ACC112 (cell line): ENCODE measurements at regions not wholly inside any gene's neighbourhood (a gene's known extent, or its start where the extent isn't known, plus 50 kb on each side); places are given as distances from the start of the nearest gene placed in this dataset.
"Not testable (repeated sequence)": the region's sequence is repeated elsewhere in the genome, so short reads cannot be mapped to it uniquely, and the experiment has no call there.

Experiments
- H2AFZ ChIP-seq: fragments of 200-600 bp; sonication (generic); one replicate; pipeline ENCODE4 v1.6.0; 2017; ENCODE audit warnings: antibody characterized with exemption, low read length; ENCODE audit not compliant: unreplicated experiment
- H3K27ac ChIP-seq: fragments of 200-600 bp; sonication (generic); 2 replicates; pipeline ENCODE4 v1.5.1; 2014; ENCODE audit warnings: low read depth, mild to moderate bottlenecking, antibody characterized with exemption, low read length, moderate library complexity
- H3K27me3 ChIP-seq: fragments of 200-600 bp; sonication (generic); 2 replicates; pipeline ENCODE4 v1.6.1; 2014; ENCODE audit warnings: mild to moderate bottlenecking, antibody characterized with exemption, low read length, moderate library complexity, mixed read lengths; ENCODE audit not compliant: insufficient read depth
- H3K36me3 ChIP-seq: fragments of 200-600 bp; sonication (generic); 2 replicates; pipeline ENCODE4 v1.6.1; 2016; ENCODE audit warnings: mild to moderate bottlenecking, antibody characterized with exemption, low read length, moderate library complexity, mixed read lengths; ENCODE audit not compliant: insufficient read depth
- H3K4me1 ChIP-seq: fragments of 200-600 bp; sonication (generic); one replicate; pipeline ENCODE4 v1.6.1; 2016; ENCODE audit warnings: low read length, mixed read lengths; ENCODE audit not compliant: insufficient read depth, unreplicated experiment, control insufficient read depth
- H3K4me3 ChIP-seq: fragments of 200-600 bp; sonication (generic); 2 replicates; pipeline ENCODE4 v1.5.1; 2014; ENCODE audit warnings: mild to moderate bottlenecking, low read depth, low read length
- H3K79me2 ChIP-seq: fragments of 200-600 bp; sonication (generic); one replicate; pipeline ENCODE4 v1.6.0; 2016; ENCODE audit warnings: low read length; ENCODE audit not compliant: control insufficient read depth, unreplicated experiment, insufficient read depth

DNA sequence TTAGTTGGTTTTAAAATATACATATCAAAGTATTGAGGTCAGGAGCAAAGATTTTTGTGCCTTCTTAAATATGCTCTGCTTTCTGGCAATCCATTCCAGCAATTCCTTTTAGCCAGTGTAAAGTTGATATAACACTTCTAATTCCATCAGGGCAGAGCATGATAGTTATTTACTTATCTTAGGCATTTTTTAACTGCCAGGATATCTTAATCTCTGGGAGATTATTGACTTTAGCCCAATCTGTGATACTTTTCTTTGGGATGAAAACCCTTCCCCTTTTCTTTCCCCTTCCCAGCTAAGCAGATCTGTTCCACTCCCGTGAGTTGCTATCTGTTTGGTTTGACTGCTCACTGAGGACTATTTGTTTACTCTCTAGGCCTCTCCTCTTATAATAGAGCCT is 168.7 kb upstream of the RSPO3 start:
- Histone ChIP-seq H3K27me3 (no peaks in the 10 kb centered on the region), H2AFZ (no peak overlapping the region), H3K4me3 (no peak overlapping the region), H3K27ac (no peak overlapping the region), H3K36me3 (no peaks in the 10 kb centered on the region), H3K79me2 (no peaks in the 10 kb centered on the region), H3K4me1 (peaks cover 7% of the 10 kb centered on the region)

DNA sequence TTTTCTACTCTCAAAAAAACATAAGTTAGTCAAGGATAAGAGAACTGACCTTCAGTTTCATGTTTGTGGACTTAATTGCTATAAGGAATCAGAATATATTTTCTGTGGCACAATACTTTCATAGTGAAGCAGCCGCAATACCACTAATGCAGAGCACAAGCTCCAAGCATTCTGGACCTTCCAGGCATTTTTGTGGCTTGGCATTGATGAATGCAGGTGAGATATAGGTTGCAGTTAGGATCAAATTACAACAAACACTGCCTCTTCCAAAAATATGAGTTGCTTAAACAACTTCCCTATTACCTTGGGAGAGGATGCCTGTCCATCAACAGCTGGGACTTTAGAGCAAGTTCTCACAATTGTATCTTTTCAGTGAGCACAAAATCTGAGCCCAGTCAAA is 162.8 kb upstream of the RSPO3 start:
- no peak overlapping the region for H3K4me3 ChIP-seq

DNA sequence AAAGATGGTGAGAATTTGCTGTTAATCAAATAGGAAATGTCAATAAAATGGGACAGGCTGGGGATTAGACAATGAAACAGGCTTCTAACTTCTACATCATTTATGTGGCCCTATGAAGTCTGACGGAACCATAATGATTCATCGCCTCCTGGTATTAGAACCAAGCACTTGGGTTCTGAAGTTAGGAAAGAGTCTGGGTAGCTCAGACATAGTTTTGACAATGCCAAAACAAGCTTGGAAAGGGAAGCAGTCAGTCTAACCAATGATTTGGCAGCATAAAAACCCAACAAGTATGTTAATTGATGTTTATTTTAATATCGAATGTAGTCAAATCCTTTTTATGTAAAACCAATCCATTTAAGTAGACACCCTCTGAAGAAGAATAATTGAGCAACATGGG is 160.8 kb upstream of the RSPO3 start:
- H3K27ac ChIP-seq, result no peak overlapping the region
- no peaks in the 10 kb centered on the region for H3K4me1 ChIP-seq
- no peak overlapping the region for H3K4me3 ChIP-seq
- no peaks in the 10 kb centered on the region for H3K27me3 ChIP-seq
- no peaks in the 10 kb centered on the region for H3K36me3 ChIP-seq
- no peaks in the 10 kb centered on the region for H3K79me2 ChIP-seq
- H2AFZ ChIP-seq, result no peak overlapping the region

More for the DNA sequence above, 162.8 kb upstream of the RSPO3 start:
- Histone ChIP-seq H2AFZ (no peak overlapping the region), H3K4me1 (no peaks in the 10 kb centered on the region), H3K79me2 (no peaks in the 10 kb centered on the region), H3K27me3 (no peaks in the 10 kb centered on the region), H3K36me3 (no peaks in the 10 kb centered on the region), H3K27ac (no peak overlapping the region)

DNA sequence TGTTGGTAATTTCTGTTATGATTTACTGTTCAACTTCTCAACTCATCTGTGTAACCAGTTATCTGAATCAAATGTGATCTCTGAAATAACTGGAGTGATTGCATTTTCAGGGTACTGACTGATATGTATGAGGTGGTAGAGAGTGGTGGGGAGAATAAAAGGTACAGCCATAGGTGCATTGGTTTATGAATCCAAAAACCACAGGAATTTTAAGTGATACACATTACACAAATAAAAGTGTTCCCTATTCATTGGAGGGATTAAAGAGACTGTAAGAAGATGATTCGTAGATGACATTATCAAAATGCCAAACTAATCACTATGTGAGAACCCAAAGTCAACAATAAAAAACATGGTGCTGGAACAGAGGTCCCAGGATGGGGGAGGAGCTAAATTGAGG is 158.7 kb upstream of the RSPO3 start:
- Histone ChIP-seq H2AFZ (no peak overlapping the region), H3K79me2 (no peaks in the 10 kb centered on the region), H3K4me3 (no peak overlapping the region), H3K36me3 (no peaks in the 10 kb centered on the region), H3K27me3 (no peaks in the 10 kb centered on the region), H3K27ac (no peak overlapping the region), H3K4me1 (no peaks in the 10 kb centered on the region)

DNA sequence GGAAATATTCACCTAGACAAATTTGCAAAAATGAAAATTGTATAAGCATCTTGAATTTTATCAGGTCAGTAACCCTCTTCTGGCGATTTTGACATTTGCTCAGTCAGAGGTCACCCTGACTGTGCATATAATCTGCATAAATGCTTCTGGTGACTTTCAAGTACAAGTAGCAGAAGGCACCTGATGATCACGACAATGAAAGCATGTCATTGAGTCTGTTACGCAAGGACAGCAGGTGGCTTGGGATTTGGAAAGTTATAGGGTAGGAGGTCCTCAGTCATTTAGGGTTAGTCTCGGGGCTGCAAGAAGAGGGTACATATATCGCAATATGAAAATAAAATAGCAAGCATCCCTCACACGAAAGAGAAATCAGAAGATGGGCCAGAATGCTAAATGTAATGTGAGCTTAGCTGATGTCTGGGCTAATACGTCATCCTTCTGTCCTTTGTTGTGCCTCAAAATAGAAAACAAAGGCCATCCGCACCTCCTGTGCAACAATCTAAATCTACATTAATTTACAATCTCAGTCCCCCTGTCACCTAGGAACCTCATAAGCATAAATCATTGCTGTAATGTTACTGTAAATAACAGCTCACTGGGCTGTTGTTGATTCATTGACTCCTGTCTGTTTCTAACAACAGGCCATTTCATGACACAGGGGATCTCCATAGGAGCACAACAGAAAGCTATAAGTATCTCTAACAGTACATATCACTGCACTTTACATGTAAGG is 155.2 kb upstream of the RSPO3 start:
- H3K27ac ChIP-seq, result no peak overlapping the region
- H3K4me3 ChIP-seq, result no peak overlapping the region
- no peaks in the 10 kb centered on the region for H3K4me1 ChIP-seq
- no peak overlapping the region for H2AFZ ChIP-seq
- no peaks in the 10 kb centered on the region for H3K36me3 ChIP-seq
- H3K79me2 ChIP-seq, result no peaks in the 10 kb centered on the region
- no peaks in the 10 kb centered on the region for H3K27me3 ChIP-seq

DNA sequence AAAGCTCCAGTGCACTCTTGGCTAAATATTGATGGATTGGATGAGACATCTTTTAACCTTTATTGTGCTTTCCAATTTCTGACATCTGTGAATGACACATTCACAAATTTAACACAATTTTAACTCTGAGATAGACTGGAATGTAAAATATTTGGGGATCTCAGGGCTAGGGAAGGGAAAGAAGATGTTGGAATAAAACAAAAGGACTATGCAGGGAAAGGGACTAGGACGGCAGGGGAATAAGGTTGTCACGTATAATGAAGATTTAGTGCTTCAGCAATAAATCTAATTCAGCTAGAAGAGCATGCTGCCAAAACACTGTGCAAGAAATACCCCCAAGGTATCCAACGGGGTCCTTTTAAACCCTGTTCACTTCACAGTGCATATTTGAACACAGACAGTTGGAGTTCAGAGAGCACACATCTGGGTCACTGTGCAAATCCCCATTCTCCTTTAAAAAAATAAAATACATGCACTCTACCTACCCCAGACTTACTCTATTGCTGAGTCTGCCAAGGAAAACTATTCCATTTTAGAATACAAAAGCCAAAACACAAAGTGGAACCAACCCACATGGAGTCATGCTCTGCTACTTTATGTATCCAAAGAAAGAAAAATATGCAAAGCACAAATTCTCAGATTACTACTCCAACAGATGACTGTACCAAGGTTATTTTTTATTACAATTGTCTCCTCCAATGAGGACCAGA is 151.0 kb upstream of the RSPO3 start:
- Histone ChIP-seq H3K4me1 (no peaks in the 10 kb centered on the region), H2AFZ (no peak overlapping the region), H3K27ac (no peak overlapping the region), H3K36me3 (no peaks in the 10 kb centered on the region), H3K4me3 (no peak overlapping the region), H3K79me2 (no peaks in the 10 kb centered on the region), H3K27me3 (no peaks in the 10 kb centered on the region)

DNA sequence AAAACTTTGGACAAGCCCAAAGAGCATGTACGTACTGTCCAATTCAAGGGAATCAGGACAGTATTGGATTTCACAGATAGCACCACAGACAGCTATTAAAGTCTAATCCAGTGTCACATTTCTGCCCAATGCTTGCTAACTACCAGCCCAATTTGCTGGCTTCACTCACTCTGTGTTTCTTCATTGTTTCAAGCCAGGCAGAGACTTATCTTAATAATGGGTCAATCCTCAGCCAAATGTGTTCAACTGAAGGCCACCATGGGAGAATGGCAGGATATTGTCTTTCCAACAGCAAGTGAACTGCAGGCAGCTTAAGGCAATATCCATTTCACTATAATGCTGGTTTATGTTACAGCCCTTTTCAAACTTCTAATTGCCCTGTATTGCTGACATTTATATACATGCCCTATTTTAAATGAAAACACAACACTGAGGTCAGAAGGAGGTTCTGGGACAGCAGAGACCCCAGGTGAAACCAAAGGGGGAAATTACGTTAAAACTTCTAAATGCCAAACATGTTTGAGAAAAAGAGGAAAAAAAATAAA is 142.1 kb upstream of the RSPO3 start:
- no peaks in the 10 kb centered on the region for H3K27me3 ChIP-seq
- no peaks in the 10 kb centered on the region for H3K4me1 ChIP-seq
- no peak overlapping the region for H3K27ac ChIP-seq
- no peaks in the 10 kb centered on the region for H3K36me3 ChIP-seq
- no peaks in the 10 kb centered on the region for H3K79me2 ChIP-seq
- H3K4me3 ChIP-seq, result no peak overlapping the region
- H2AFZ ChIP-seq, result no peak overlapping the region

DNA sequence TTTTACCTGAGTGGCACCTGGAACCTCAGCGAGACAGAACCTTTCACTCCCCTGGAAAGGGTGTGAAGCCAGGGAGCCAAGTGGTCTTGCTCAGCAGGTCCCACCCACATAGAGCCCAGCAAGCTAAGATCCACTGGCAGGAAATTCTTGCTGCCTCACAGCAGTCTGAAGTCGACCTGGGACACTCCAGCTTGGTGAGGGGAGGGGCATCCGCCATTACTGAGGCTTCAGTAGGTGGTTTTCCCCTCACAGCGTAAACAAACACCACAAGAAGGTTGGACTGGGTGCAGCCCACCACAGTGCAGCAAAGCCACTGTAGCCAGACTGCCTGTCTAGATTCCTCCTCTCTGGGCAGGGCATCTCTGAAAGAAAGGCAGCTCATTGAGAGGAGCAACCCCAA is 134.7 kb upstream of the RSPO3 start:
- Histone ChIP-seq H3K4me1 (no peaks in the 10 kb centered on the region), H3K4me3 (no peak overlapping the region), H3K27me3 (no peaks in the 10 kb centered on the region), H2AFZ (no peak overlapping the region), H3K36me3 (no peaks in the 10 kb centered on the region), H3K27ac (no peak overlapping the region), H3K79me2 (no peaks in the 10 kb centered on the region)

DNA sequence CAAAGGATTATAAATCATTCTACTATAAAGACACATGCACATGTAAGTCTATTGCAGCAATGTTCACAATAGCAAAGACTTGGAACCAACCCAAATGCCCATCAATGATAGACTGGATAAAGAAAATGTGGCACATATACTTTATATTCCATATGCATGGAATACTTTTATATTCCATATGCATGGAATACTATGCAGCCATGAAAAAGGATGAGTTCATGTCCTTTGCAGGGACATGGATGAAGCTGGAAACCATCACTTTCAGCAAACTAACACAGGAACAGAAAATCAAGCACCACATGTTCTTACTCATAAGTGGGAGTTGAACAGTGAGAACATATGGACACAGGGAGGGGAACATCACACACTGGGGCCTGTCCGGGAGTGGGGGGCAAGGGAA is 130.3 kb upstream of the RSPO3 start:
- H3K4me3 ChIP-seq, H3K27ac ChIP-seq, H3K36me3 ChIP-seq, H3K4me1 ChIP-seq, H2AFZ ChIP-seq, H3K79me2 ChIP-seq, H3K27me3 ChIP-seq: not testable (repeated sequence)

DNA sequence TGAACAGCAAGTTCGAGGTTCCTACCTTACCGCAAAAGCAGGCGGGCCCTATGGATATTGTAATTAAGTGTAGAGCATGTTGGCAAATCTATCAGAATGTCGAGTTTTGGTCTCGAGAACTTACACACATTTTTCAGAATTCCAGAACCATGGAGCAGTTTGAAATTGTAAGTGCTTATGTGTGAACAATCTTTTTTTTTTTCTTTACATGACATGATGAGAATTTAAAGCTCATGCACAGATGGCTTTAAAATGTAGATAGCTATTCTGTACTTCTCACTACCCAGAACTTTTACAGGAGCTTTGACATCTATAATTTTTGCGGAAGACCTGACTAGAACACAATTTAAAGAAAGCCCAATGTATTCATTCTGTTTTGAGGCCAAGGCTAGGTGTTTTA is 117.8 kb upstream of the RSPO3 start:
- H3K27me3 ChIP-seq, result no peaks in the 10 kb centered on the region
- no peaks in the 10 kb centered on the region for H3K4me1 ChIP-seq
- no peaks in the 10 kb centered on the region for H3K79me2 ChIP-seq
- no peaks in the 10 kb centered on the region for H3K36me3 ChIP-seq
- no peak overlapping the region for H3K4me3 ChIP-seq
- no peak overlapping the region for H3K27ac ChIP-seq
- no peak overlapping the region for H2AFZ ChIP-seq

DNA sequence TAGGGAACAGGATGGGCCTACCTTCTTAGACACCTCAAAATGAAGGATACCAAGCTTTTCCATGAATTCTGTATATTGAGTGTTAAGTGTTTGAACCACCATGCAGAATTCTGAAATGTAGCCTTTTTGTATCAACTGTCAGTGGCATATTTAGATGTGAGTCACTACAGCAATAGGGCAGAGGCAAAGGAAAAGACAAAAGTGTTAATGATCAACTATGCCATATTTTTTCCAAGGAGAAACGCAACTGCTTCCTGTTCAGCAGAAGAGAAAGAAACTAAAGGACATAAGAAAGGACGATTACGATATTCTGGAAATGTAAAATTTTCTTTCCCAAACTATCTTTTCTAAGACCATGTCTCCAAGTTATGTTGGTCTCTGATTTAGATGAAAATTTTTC is 104.6 kb upstream of the RSPO3 start:
- Histone ChIP-seq H2AFZ (no peak overlapping the region), H3K79me2 (no peaks in the 10 kb centered on the region), H3K27ac (no peak overlapping the region), H3K4me1 (no peaks in the 10 kb centered on the region), H3K36me3 (no peaks in the 10 kb centered on the region), H3K27me3 (no peaks in the 10 kb centered on the region), H3K4me3 (no peak overlapping the region)
